Small intestine (tissue), 7 donors: ENCODE measurements at regions not wholly inside any gene's neighbourhood (a gene's known extent, or its start where the extent isn't known, plus 50 kb on each side); places are given as distances from the start of the nearest gene placed in this dataset.

Experiments used
- DNase-seq, 2 donors: peaks; one replicate each; pipeline versions ENCODE4 v3.0.0 to v3.0.0-alpha.2; 2013
- FAIRE-seq: peaks from 2 replicates; lab custom pipeline; 2012; peaks lifted over from hg19 to GRCh38; lab: Jason Lieb, UNC
- H3K27ac ChIP-seq, 3 donors: one replicate each; pipeline ENCODE4 v1.5.1; 2013; ENCODE audit warnings: low read length in 2 of 3, mild to moderate bottlenecking in 2 of 3, control low read depth in 1 of 3, inconsistent platforms in 1 of 3, low read depth in 1 of 3, moderate library complexity in 1 of 3
- H3K27me3 ChIP-seq, 3 donors: one replicate each; pipeline ENCODE4 v1.6.1; 2013; ENCODE audit warnings: low read length in 3 of 3, inconsistent platforms in 1 of 3; ENCODE audit not compliant: control insufficient read depth in 3 of 3, insufficient read depth in 3 of 3
- H3K36me3 ChIP-seq, 3 donors: one replicate each; pipeline ENCODE4 v1.6.1; 2013; ENCODE audit warnings: low read length in 3 of 3, inconsistent platforms in 1 of 3, low read depth in 1 of 3, mild to moderate bottlenecking in 1 of 3, moderate library complexity in 1 of 3; ENCODE audit not compliant: control insufficient read depth in 3 of 3, insufficient read depth in 2 of 3
- H3K4me1 ChIP-seq, 3 donors: one replicate each; pipeline ENCODE4 v1.6.1; 2013; ENCODE audit warnings: low read length in 2 of 3, inconsistent platforms in 1 of 3, low read depth in 1 of 3, mild to moderate bottlenecking in 1 of 3, moderate library complexity in 1 of 3; ENCODE audit not compliant: control insufficient read depth in 3 of 3, insufficient read depth in 2 of 3
- H3K4me3 ChIP-seq, 3 donors: one replicate each; pipeline ENCODE4 v1.5.1; 2013; ENCODE audit warnings: low read length in 3 of 3, control low read depth in 1 of 3, inconsistent platforms in 1 of 3, low read depth in 1 of 3, mild to moderate bottlenecking in 1 of 3, moderate library complexity in 1 of 3
- H3K9me3 ChIP-seq, 2 donors: one replicate each; pipeline ENCODE4 v1.6.1; 2013; ENCODE audit warnings: low read depth in 1 of 2, low read length in 1 of 2; ENCODE audit not compliant: control insufficient read depth in 2 of 2, insufficient read depth in 1 of 2
- WGBS, 3 donors: extraction: QIAGEN DNeasy Blood & Tissue Kit; methylation state at CpG; one replicate each; pipeline ENCODE4 v1.1.7; 2013; 5-methylcytosine and 5-hydroxymethylcytosine counted together
- donor health status: healthy with polysubstance abuse.
- donor health status: control.
- donor health status: control.
- donor health status: Bipolar disorder and iron deficiency.
- donor health status: healthy.

DNA sequence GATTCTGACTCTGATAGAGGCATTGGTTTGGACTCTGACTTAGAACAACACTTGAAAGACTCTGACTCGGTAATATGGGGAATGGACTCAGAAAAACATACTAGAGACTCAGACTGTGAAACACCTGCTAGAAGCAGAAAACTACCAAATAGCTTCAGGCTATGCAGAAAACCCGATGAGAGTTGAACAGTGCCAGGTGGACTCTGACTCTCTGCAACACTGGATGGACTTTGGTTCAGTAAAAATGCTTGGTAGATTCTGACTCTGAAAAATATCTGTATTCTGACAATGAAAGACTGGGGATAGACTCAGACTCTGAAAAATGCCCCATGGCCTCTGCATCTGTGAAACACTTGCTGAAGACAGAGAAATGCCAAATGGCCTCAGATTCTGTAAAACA, 215.1 kb upstream of the HDX start:
- 18 to 66% (median 27%) methylated on average over 2 of the region's 2 CpGs for WGBS, 3 donors
- Histone ChIP-seq H3K9me3 (no peaks in the 10 kb centered on the region), H3K4me3 (no peak overlapping the region), H3K27ac (peak overlapping the region in 1 of 3 donors; percentile 50), H3K27me3 (no peaks in the 10 kb centered on the region), H3K36me3 (no peaks in the 10 kb centered on the region), H3K4me1 (no peaks in the 10 kb centered on the region)
- no peak for FAIRE-seq
- DNase-seq = peak; percentile 14 to 55

DNA sequence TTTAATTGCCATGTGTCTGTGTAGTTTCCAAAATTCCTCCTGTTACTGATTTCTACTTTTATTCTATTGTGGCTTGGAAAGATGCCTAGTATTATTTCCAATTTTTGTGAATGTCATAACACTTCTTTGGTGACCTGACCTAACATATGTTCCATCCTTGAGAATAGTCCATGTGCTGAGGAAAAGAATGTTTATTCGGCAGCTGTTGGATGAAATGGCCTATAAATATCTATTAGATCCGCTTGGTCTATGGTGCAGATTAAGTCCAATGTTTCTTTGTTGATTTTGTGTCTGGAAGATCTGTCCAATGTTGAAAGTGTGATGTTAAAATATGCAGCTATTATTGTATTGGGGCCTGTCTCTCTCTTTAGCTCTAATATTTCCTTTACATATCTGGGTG, 219.2 kb upstream of the HDX start:
- H3K36me3 ChIP-seq = no peaks in the 10 kb centered on the region
- DNase-seq = no peak
- H3K4me1 ChIP-seq = no peaks in the 10 kb centered on the region
- H3K9me3 ChIP-seq = no peaks in the 10 kb centered on the region
- FAIRE-seq = no peak
- no peak overlapping the region for H3K4me3 ChIP-seq
- 73 to 95% (median 81%) methylated on average over 2 of the region's 2 CpGs for WGBS, 3 donors
- H3K27me3 ChIP-seq = no peaks in the 10 kb centered on the region
- no peak overlapping the region for H3K27ac ChIP-seq

DNA sequence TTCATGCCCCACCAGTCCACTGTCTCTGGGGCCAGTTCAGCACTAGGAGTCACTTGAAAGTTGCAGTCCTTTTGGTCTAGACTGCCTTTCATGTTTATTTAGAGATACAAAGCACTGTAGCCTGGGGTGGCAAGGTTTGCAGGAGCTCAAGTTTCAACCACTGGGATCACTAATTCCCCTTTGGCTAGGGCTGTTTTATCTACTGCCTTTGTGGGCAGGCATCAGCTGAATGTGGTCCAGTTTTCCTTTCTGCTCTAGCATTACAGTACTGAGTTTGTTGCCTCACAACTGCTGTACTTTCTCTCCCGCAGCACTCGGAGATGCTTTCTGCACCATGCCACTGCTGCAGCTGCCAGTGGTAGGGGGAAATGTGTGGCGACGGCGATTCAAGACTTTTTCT, 222.3 kb upstream of the HDX start:
- Histone ChIP-seq H3K27ac (no peak overlapping the region), H3K36me3 (no peaks in the 10 kb centered on the region), H3K4me1 (no peaks in the 10 kb centered on the region), H3K9me3 (no peaks in the 10 kb centered on the region), H3K4me3 (no peak overlapping the region), H3K27me3 (no peaks in the 10 kb centered on the region)
- DNase-seq (no peak), FAIRE-seq (no peak)
- WGBS, 3 donors = 80 to 93% (median 85%) methylated on average over 5 of the region's 5 CpGs

DNA sequence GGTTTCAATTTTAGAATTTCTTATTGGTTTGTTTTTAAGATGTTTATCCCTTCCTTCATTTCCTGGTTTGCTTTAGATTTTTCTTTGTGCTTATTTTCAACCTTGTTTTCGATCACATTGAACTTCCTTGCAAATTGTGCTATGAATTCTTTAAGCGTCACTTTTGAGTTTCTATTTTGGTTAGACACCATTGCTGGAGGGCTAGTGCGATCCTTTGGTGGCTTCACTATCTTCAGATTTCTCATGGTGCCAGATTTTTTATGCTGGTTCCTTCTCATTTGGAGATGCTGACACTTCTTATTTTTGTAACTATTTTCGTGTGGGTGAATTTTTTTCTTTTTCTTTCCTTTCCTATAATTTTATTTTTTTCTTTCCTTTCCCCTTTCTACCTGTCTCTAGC, 227.2 kb upstream of the HDX start:
- WGBS, 3 donors = 52 to 63% (median 52%) methylated on average over 4 of the region's 4 CpGs
- no peaks in the 10 kb centered on the region for H3K4me1 ChIP-seq
- no peak for FAIRE-seq

DNA sequence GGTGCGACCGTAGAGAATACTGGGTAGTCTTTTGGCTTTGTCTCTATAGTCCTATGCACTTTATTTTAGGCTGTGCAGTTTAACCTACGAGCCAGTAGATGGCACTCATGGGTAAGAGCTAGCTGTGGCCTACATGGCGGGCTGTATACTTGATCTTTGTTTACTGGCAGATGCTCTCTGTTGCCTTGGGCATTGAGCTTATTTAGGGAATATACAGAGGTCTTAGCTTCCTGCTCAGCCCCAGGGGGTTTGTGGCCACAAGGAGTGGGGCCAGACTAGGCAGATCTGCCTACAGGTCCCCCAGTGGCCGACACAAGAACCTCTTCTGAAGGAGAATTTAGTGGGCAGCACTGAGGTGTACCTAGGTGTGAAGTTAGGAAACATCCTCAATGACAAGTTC, 227.6 kb upstream of the HDX start:
- no peak overlapping the region for H3K4me3 ChIP-seq
- no peaks in the 10 kb centered on the region for H3K27me3 ChIP-seq
- no peaks in the 10 kb centered on the region for H3K4me1 ChIP-seq
- H3K9me3 ChIP-seq = no peaks in the 10 kb centered on the region
- H3K36me3 ChIP-seq = no peaks in the 10 kb centered on the region
- H3K27ac ChIP-seq = no peak overlapping the region
- FAIRE-seq (no peak), DNase-seq (peak; percentile 8 to 38)
- 18 to 23% (median 19%) methylated on average over 5 of the region's 5 CpGs for WGBS, 3 donors

More for the DNA sequence above, 227.2 kb upstream of the HDX start:
- H3K4me3 ChIP-seq = no peak overlapping the region
- H3K27me3 ChIP-seq = no peaks in the 10 kb centered on the region
- H3K9me3 ChIP-seq = no peaks in the 10 kb centered on the region
- no peak overlapping the region for H3K27ac ChIP-seq
- no peak for DNase-seq
- H3K36me3 ChIP-seq = no peaks in the 10 kb centered on the region

DNA sequence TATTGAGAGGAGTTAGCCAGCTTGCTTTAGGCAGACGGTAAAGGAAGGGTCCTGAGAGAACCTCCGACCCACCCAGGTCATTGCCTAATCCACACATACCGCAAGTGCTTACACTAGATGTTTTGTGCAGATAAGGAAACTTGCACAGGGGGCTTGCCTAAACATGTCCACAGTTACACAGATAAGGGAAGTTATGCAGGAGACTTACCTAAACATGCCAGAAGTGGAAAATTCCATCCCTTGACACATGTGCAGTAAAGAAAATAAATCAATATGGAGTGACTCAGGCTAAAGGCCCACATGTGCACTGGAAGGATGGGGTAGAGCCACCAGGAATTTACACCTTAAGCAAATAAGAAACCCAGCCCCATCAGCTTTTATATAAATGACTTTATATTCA, 232.8 kb upstream of the HDX start:
- H3K36me3 ChIP-seq = no peaks in the 10 kb centered on the region
- FAIRE-seq = no peak
- 37 to 78% (median 62%) methylated on average over 3 of the region's 3 CpGs for WGBS, 3 donors
- no peaks in the 10 kb centered on the region for H3K4me1 ChIP-seq
- H3K27me3 ChIP-seq = no peaks in the 10 kb centered on the region
- no peak for DNase-seq
- no peaks in the 10 kb centered on the region for H3K9me3 ChIP-seq
- H3K4me3 ChIP-seq = no peak overlapping the region
- H3K27ac ChIP-seq = no peak overlapping the region

DNA sequence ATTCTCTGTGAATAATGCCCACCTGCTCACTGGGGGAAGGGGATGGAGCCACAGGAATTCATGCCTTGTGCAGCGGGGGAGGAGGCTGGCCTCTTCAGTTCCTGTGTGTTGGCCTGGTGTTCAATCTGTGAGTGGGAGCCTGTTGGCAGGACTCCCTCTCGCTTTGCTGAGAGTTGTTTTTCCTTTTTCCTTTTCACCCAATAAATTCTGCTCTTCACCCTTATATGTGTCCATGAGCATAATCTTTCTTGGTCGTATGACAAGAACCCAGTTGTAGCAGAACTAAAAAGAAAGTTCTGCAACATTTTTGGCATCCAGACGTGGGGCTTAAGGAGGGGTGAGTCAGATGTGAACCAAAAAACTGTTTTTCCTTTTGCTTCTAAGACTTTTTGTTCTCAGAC, 235.2 kb upstream of the HDX start:
- FAIRE-seq = no peak
- DNase-seq = no peak
- Histone ChIP-seq H3K36me3 (no peaks in the 10 kb centered on the region), H3K4me1 (no peaks in the 10 kb centered on the region), H3K27me3 (no peaks in the 10 kb centered on the region), H3K9me3 (no peaks in the 10 kb centered on the region), H3K27ac (no peak overlapping the region), H3K4me3 (no peak overlapping the region)
- 53 to 83% (median 64%) methylated on average over 4 of the region's 4 CpGs for WGBS, 3 donors

DNA sequence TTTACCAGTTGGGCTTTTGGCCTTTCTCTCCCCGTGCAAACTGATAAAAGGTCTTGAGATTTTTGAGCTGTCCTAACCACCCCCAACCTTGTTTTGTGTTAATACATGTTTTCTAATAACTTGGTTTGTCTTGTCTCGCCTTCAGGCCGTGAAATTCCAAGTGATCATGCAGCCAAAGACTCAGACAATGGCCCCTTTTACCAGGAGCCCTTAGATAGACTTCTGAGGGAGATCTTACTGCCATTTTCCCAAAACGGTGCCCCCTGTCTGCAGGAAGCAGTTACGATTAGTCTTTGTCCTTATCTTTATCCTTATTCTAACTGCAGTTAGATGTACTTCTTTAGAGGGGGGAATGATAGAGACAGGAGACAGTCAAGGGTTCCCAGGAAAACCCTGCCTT, 245.3 kb upstream of the HDX start:
- no peaks in the 10 kb centered on the region for H3K9me3 ChIP-seq
- WGBS, 3 donors = 56 to 80% (median 76%) methylated on average over 5 of the region's 5 CpGs
- no peak overlapping the region for H3K4me3 ChIP-seq
- no peaks in the 10 kb centered on the region for H3K4me1 ChIP-seq
- H3K36me3 ChIP-seq = no peaks in the 10 kb centered on the region
- H3K27ac ChIP-seq = no peak overlapping the region
- H3K27me3 ChIP-seq = no peaks in the 10 kb centered on the region
- DNase-seq (no peak), FAIRE-seq (no peak)

DNA sequence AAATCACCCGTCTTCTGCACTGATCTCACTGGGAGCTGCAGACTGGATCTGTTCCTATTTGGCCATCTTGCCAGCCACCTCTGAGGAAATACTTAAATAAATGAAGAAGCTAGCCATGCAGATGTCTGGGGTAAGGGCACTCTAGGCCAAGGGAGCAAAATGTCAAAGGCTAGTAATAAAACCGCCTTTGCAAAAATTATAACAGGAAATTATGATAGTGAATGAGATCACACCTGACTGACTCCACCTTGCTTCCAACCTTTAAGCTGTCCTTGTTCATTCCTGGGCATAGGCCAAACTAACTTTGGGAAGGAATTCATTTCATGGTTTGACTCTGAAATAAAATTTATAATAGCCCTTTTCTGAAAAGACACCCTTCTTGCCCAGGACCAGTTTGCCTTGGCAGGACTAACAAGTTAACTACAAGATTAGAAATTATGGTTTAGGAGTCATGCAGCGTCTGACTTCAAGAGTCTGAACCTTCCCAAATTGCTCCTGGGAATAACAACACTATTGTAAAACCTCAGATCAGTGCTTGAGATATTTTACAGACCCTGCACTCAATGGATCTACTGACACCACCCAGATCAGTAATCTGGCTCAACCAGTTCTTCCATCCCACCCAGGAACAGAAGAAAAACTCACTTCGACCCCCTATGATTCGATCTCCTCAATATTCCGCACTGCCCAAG, 246.9 kb upstream of the HDX start:
- Histone ChIP-seq H3K36me3 (no peaks in the 10 kb centered on the region), H3K27ac (no peak overlapping the region), H3K4me1 (no peaks in the 10 kb centered on the region), H3K9me3 (no peaks in the 10 kb centered on the region), H3K4me3 (no peak overlapping the region), H3K27me3 (no peaks in the 10 kb centered on the region)
- FAIRE-seq (no peak), DNase-seq (no peak)
- 58 to 74% (median 64%) methylated on average over 6 of the region's 6 CpGs for WGBS, 3 donors
